ENCODE measurements at regions not wholly inside any gene's neighbourhood (a gene's known extent, or its start where the extent isn't known, plus 50 kb on each side); places are given as distances from the start of the nearest gene placed in this dataset.

DNA sequence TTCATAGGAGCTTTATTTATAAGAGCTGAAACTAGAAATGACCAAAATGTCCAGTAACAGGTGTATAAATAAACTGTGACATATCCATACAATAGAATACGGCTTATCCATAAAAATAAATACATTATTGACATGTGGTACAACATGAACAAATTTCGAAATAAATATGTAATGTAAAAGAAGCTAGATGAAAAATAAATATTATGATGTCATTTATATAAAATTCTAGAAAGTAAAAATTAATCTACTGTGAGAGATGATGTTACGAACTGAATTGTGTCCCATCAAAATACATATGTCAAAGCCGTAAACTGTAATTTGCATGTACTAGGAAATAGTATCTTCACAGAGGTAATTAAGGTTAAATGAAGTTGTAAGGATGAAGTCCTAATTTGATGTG lies 1104.9 kb downstream of the NSUN3 start:
- no peak for DNase-seq (ENCODE audit: low read depth in 1 of 2, low spot score in 1 of 2)
- Histone ChIP-seq H3K4me1 (ENCODE audit: low read depth) (no peaks in the 10 kb centered on the region), H3K9me3 (ENCODE audit: low read depth) (no peaks in the 10 kb centered on the region), H3K36me3 (no peaks in the 10 kb centered on the region), H3K27me3 (no peaks in the 10 kb centered on the region), H3K27ac (no peak overlapping the region), H3K4me3 (no peak overlapping the region)
- TF ChIP-seq, protein P1, sequence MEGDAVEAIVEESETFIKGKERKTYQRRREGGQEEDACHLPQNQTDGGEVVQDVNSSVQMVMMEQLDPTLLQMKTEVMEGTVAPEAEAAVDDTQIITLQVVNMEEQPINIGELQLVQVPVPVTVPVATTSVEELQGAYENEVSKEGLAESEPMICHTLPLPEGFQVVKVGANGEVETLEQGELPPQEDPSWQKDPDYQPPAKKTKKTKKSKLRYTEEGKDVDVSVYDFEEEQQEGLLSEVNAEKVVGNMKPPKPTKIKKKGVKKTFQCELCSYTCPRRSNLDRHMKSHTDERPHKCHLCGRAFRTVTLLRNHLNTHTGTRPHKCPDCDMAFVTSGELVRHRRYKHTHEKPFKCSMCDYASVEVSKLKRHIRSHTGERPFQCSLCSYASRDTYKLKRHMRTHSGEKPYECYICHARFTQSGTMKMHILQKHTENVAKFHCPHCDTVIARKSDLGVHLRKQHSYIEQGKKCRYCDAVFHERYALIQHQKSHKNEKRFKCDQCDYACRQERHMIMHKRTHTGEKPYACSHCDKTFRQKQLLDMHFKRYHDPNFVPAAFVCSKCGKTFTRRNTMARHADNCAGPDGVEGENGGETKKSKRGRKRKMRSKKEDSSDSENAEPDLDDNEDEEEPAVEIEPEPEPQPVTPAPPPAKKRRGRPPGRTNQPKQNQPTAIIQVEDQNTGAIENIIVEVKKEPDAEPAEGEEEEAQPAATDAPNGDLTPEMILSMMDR (IDR thresholded peaks at IDR 0.05; ENCODE audit: low read depth, low read length): no peak

- DNase-seq (ENCODE audit: low read depth in 1 of 2, low spot score in 1 of 2): no peak
- Histone ChIP-seq H3K27ac (no peak overlapping the region), H3K4me3 (no peak overlapping the region), H3K9me3 (ENCODE audit: low read depth) (no peaks in the 10 kb centered on the region), H3K4me1 (ENCODE audit: low read depth) (no peaks in the 10 kb centered on the region), H3K36me3 (no peaks in the 10 kb centered on the region), H3K27me3 (no peaks in the 10 kb centered on the region)
- TF ChIP-seq, protein P1 (IDR thresholded peaks at IDR 0.05; ENCODE audit: low read depth, low read length): no peak
Observed at GRCh38 chr3:95168526-95168925, 1105.7 kb downstream of the NSUN3 start.

DNA sequence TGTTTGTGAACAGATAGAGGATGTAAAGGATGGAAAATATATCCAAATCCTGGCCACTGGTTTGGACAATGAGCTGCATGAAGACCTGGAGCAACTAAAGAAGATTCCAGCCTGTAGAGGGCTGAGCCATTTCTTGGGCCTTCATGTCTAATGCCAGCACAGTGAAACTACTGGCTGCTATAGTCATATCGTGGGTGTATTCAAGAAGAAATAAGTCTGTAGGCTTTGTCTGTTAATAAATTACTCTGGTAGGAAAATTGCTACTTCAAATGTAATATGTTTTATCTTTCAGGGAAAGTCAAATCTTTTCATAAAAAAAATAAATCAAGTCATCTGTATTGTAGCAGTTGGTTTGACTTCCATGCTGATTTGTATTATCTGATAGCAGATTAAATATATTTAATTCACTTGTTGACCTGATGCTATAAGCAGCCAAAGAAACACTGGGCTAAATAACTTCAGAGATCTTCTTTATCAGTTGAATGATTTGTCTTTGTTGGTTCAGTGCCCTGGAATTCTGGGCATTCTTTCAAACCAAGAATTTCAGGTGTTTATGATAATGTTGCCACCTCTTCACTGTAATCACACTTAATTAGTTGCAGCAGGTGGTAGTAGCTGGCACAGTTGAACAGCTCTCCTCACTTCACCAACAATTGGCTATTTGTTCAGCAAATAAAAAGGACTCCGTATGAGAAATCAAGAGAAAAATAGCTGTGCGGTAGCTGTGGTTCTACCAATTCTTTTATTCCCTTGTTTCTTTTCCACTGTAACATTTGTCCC lies 1109.5 kb downstream of the NSUN3 start:
- no peaks in the 10 kb centered on the region for H3K9me3 ChIP-seq (ENCODE audit: low read depth)
- no peak for DNase-seq (ENCODE audit: low read depth in 1 of 2, low spot score in 1 of 2)
- H3K4me3 ChIP-seq: no peak overlapping the region
- TF ChIP-seq, protein P1 (IDR thresholded peaks at IDR 0.05; ENCODE audit: low read depth, low read length): no peak
- H3K27ac ChIP-seq: no peak overlapping the region
- H3K27me3 ChIP-seq: no peaks in the 10 kb centered on the region
- no peaks in the 10 kb centered on the region for H3K36me3 ChIP-seq
- no peaks in the 10 kb centered on the region for H3K4me1 ChIP-seq (ENCODE audit: low read depth)

GRCh38 chr3:95177096-95177495 lies 1114.2 kb downstream of the NSUN3 start:
- H3K27ac ChIP-seq: no peak overlapping the region
- H3K27me3 ChIP-seq: no peaks in the 10 kb centered on the region
- DNase-seq (ENCODE audit: low read depth in 1 of 2, low spot score in 1 of 2): no peak
- no peak overlapping the region for H3K4me3 ChIP-seq
- no peaks in the 10 kb centered on the region for H3K9me3 ChIP-seq (ENCODE audit: low read depth)
- TF ChIP-seq, protein P1 (IDR thresholded peaks at IDR 0.05; ENCODE audit: low read depth, low read length): no peak
- no peaks in the 10 kb centered on the region for H3K4me1 ChIP-seq (ENCODE audit: low read depth)
- H3K36me3 ChIP-seq: no peaks in the 10 kb centered on the region

GRCh38 chr3:95184038-95184437 lies 1121.2 kb downstream of the NSUN3 start:
- H3K36me3 ChIP-seq: no peaks in the 10 kb centered on the region
- no peak for DNase-seq (ENCODE audit: low read depth in 1 of 2, low spot score in 1 of 2)
- H3K4me1 ChIP-seq (ENCODE audit: low read depth): no peaks in the 10 kb centered on the region
- no peaks in the 10 kb centered on the region for H3K27me3 ChIP-seq
- no peak overlapping the region for H3K4me3 ChIP-seq
- no peak overlapping the region for H3K27ac ChIP-seq
- TF ChIP-seq, protein P1 (IDR thresholded peaks at IDR 0.05; ENCODE audit: low read depth, low read length): no peak
- H3K9me3 ChIP-seq (ENCODE audit: low read depth): no peaks in the 10 kb centered on the region

Data from cardiac muscle cell (in vitro differentiated cells and primary cell).